ENCODE measurements at regions not wholly inside any gene's neighbourhood (a gene's known extent, or its start where the extent isn't known, plus 50 kb on each side); places are given as distances from the start of the nearest gene placed in this dataset.

DNA sequence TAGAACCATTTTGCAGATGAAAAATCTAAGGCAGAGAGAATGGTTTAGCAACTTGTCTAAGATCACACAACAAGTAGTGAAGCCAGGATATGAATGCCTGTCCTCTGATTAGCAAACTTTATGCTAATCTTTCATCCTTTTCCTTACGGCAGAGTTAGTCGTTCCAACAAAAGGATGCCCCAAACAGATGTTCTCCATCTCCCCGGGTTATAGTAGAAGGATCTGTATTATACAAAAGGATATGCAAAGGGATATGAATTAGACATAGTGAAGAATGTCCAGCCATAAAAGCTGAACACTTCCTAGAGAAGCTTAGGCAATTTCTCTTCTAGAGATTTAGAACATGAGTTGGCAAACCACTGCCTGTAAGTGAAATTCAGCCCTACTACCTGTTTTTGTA is 291.6 kb upstream of the DUSP10 start:
- TF ChIP-seq, protein P1, sequence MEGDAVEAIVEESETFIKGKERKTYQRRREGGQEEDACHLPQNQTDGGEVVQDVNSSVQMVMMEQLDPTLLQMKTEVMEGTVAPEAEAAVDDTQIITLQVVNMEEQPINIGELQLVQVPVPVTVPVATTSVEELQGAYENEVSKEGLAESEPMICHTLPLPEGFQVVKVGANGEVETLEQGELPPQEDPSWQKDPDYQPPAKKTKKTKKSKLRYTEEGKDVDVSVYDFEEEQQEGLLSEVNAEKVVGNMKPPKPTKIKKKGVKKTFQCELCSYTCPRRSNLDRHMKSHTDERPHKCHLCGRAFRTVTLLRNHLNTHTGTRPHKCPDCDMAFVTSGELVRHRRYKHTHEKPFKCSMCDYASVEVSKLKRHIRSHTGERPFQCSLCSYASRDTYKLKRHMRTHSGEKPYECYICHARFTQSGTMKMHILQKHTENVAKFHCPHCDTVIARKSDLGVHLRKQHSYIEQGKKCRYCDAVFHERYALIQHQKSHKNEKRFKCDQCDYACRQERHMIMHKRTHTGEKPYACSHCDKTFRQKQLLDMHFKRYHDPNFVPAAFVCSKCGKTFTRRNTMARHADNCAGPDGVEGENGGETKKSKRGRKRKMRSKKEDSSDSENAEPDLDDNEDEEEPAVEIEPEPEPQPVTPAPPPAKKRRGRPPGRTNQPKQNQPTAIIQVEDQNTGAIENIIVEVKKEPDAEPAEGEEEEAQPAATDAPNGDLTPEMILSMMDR (IDR thresholded peaks at IDR 0.05): no peak
- TF ChIP-seq POLR2A (IDR thresholded peaks at IDR 0.05): no peak
- TF ChIP-seq EP300 (IDR thresholded peaks at IDR 0.05): no peak

Data from stomach (tissue), 4 donors.